ENCODE measurements at regions not wholly inside any gene's neighbourhood (a gene's known extent, or its start where the extent isn't known, plus 50 kb on each side); places are given as distances from the start of the nearest gene placed in this dataset.

GRCh38 chr2:237020090-237020489 lies 65.6 kb upstream of the COPS8 start:
- DNase-seq: no peak

GRCh38 chr2:237022533-237022932 lies 63.2 kb upstream of the COPS8 start:
- no peak for DNase-seq

GRCh38 chr2:237024255-237024654 lies 61.4 kb upstream of the COPS8 start:
- DNase-seq: no peak

GRCh38 chr2:237025090-237025865 lies 60.4 kb upstream of the COPS8 start:
- no peak for DNase-seq

- no peak for DNase-seq
Measured at GRCh38 chr2:237026981-237027711, 58.5 kb upstream of the COPS8 start.

GRCh38 chr2:237027712-237028029 lies 58.0 kb upstream of the COPS8 start:
- DNase-seq: no peak

- no peak for DNase-seq
Measured at GRCh38 chr2:237030382-237030781, 55.3 kb upstream of the COPS8 start.

GRCh38 chr2:237033536-237034060 lies 52.1 kb upstream of the COPS8 start:
- DNase-seq: no peak

GRCh38 chr2:237035781-237036475 lies 49.8 kb upstream of the COPS8 start:
- DNase-seq: no peak
